ENCODE measurements at regions not wholly inside any gene's neighbourhood (a gene's known extent, or its start where the extent isn't known, plus 50 kb on each side); places are given as distances from the start of the nearest gene placed in this dataset.

DNA sequence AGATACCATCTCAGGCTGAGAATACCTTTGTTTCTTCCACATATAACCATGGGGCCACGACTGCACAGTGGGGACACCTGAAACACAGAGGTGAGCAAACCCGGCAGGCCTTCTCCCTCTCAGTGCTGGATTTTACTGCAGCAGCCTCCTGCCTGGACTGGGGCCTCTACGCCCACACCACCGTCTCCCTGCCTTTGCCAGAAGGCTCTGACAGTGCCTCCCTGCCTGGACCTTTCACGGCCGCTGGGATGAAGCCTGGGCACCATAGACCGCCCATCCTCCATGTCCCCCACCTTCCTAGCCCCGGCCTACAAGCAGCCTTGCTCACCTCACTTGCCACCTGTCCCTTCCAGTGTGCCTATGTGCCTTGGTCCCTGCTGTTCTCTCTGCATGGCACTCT lies 214.3 kb downstream of the NFKBIZ start:
- Histone ChIP-seq H3K4me1 (ENCODE audit: control insufficient read depth in 5 of 5, insufficient read depth in 5 of 5, low read length in 5 of 5) (no peaks in the 10 kb centered on the region), H3K27me3 (ENCODE audit: control insufficient read depth in 3 of 3, insufficient read depth in 3 of 3, low read length in 2 of 3) (no peaks in the 10 kb centered on the region), H3K9me3 (ENCODE audit: control insufficient read depth in 4 of 4, insufficient read depth in 3 of 4, low read length in 3 of 4) (peaks cover 0 to 3% (median 0%) of the 10 kb centered on the region in 4 donors), H3K9ac (ENCODE audit: insufficient read depth in 1 of 2, low read length in 2 of 2) (no peak overlapping the region), H3K36me3 (ENCODE audit: control insufficient read depth in 4 of 4, insufficient read depth in 4 of 4, low read length in 4 of 4) (no peaks in the 10 kb centered on the region), H3K4me3 (no peak overlapping the region), H3K27ac (ENCODE audit: low read depth in 1 of 2, low read length in 1 of 2) (no peak overlapping the region)
- DNase-seq (no peak), ATAC-seq (ENCODE audit: insufficient read depth, low FRiP score) (no peak)
- TF ChIP-seq, protein P1, sequence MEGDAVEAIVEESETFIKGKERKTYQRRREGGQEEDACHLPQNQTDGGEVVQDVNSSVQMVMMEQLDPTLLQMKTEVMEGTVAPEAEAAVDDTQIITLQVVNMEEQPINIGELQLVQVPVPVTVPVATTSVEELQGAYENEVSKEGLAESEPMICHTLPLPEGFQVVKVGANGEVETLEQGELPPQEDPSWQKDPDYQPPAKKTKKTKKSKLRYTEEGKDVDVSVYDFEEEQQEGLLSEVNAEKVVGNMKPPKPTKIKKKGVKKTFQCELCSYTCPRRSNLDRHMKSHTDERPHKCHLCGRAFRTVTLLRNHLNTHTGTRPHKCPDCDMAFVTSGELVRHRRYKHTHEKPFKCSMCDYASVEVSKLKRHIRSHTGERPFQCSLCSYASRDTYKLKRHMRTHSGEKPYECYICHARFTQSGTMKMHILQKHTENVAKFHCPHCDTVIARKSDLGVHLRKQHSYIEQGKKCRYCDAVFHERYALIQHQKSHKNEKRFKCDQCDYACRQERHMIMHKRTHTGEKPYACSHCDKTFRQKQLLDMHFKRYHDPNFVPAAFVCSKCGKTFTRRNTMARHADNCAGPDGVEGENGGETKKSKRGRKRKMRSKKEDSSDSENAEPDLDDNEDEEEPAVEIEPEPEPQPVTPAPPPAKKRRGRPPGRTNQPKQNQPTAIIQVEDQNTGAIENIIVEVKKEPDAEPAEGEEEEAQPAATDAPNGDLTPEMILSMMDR (IDR thresholded peaks at IDR 0.05; ENCODE audit: control extremely low read depth, extremely low read depth): no peak
- WGBS, 2 donors: 94 to 96% methylated on average over 8 of the region's 8 CpGs

DNA sequence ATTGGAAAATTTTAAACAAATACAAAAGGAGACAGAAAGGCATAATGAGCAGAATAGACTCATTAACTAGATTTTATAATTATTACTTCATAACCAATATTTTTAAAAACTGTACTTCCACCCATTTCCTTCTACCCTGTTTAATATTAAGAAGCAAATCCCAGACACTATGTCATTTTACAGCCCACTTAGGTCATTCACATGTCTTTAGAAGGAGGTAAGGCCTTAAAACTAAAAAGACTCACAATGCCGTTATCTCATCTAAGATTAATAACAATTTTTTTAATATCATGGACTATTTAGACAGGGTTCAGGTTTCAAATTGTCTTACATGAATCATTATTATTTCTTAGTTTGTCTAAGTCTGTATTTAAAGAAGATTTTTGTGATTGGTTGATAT lies 217.2 kb downstream of the NFKBIZ start:
- no peaks in the 10 kb centered on the region for H3K36me3 ChIP-seq (ENCODE audit: control insufficient read depth in 4 of 4, insufficient read depth in 4 of 4, low read length in 4 of 4)
- TF ChIP-seq, protein P1 (IDR thresholded peaks at IDR 0.05; ENCODE audit: control extremely low read depth, extremely low read depth): no peak
- no peak for ATAC-seq (ENCODE audit: insufficient read depth, low FRiP score)
- DNase-seq: no peak
- H3K4me3 ChIP-seq: no peak overlapping the region
- no peak overlapping the region for H3K9ac ChIP-seq (ENCODE audit: insufficient read depth in 1 of 2, low read length in 2 of 2)
- no peak overlapping the region for H3K27ac ChIP-seq (ENCODE audit: low read depth in 1 of 2, low read length in 1 of 2)
- no peaks in the 10 kb centered on the region for H3K27me3 ChIP-seq (ENCODE audit: control insufficient read depth in 3 of 3, insufficient read depth in 3 of 3, low read length in 2 of 3)
- whole genome bisulfite sequencing, 2 donors: 93 to 100% methylated on average over 1 of the region's 1 CpG
- peaks cover 0 to 3% (median 0%) of the 10 kb centered on the region in 4 donors for H3K9me3 ChIP-seq (ENCODE audit: control insufficient read depth in 4 of 4, insufficient read depth in 3 of 4, low read length in 3 of 4)
- H3K4me1 ChIP-seq (ENCODE audit: control insufficient read depth in 5 of 5, insufficient read depth in 5 of 5, low read length in 5 of 5): no peaks in the 10 kb centered on the region

DNA sequence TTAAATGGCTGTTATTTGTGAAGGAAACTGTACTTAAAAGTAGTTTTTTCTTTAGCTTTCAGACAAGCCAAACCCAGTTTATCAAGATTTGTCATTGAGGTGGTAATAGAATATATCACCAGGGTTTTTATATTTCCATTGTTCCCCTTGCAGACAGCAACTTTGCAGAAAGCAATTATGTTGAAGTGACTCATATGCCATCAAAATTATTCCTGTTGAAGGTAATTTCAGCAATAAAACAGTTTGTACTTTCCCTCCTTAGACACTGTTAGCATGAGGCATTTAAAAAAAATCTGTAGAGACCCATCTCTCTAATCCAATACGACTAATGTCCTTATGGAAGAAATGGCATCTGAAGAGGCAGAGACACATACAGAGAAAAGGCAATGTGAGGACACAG lies 219.0 kb downstream of the NFKBIZ start:
- Histone ChIP-seq H3K27ac (ENCODE audit: low read depth in 1 of 2, low read length in 1 of 2) (no peak overlapping the region), H3K4me3 (no peak overlapping the region), H3K27me3 (ENCODE audit: control insufficient read depth in 3 of 3, insufficient read depth in 3 of 3, low read length in 2 of 3) (no peaks in the 10 kb centered on the region), H3K9me3 (ENCODE audit: control insufficient read depth in 4 of 4, insufficient read depth in 3 of 4, low read length in 3 of 4) (peaks cover 0 to 3% (median 0%) of the 10 kb centered on the region in 4 donors), H3K36me3 (ENCODE audit: control insufficient read depth in 4 of 4, insufficient read depth in 4 of 4, low read length in 4 of 4) (no peaks in the 10 kb centered on the region), H3K9ac (ENCODE audit: insufficient read depth in 1 of 2, low read length in 2 of 2) (no peak overlapping the region), H3K4me1 (ENCODE audit: control insufficient read depth in 5 of 5, insufficient read depth in 5 of 5, low read length in 5 of 5) (no peaks in the 10 kb centered on the region)
- no peak for DNase-seq
- TF ChIP-seq, protein P1 (IDR thresholded peaks at IDR 0.05; ENCODE audit: control extremely low read depth, extremely low read depth): no peak
- ATAC-seq (ENCODE audit: insufficient read depth, low FRiP score): no peak
- WGBS, 2 donors: 38 to 98% methylated on average over 1 of the region's 1 CpG

DNA sequence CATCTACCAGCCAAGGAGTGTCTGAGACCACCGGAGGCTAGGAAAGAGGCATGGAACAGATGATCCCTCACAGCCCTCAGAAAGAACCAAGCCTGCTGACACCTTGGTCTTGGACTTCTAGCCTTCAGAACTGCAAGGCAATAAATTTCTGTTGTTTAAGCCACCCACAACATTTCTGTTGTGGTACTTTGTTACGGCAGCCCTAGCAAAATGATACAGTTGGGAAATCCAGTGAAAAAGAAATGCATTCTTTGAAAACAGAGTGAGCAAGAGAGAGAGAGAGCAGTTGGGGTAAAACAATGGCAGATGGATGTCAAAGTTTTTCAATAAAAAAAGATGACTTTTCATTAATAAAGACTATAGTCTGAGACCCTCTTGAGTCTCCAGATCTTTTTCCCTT lies 219.4 kb downstream of the NFKBIZ start:
- H3K27ac ChIP-seq (ENCODE audit: low read depth in 1 of 2, low read length in 1 of 2): no peak overlapping the region
- peaks cover 0 to 2% (median 0%) of the 10 kb centered on the region in 4 donors for H3K9me3 ChIP-seq (ENCODE audit: control insufficient read depth in 4 of 4, insufficient read depth in 3 of 4, low read length in 3 of 4)
- DNase-seq (no peak), ATAC-seq (ENCODE audit: insufficient read depth, low FRiP score) (no peak)
- no peak overlapping the region for H3K9ac ChIP-seq (ENCODE audit: insufficient read depth in 1 of 2, low read length in 2 of 2)
- H3K4me3 ChIP-seq: no peak overlapping the region
- no peaks in the 10 kb centered on the region for H3K4me1 ChIP-seq (ENCODE audit: control insufficient read depth in 5 of 5, insufficient read depth in 5 of 5, low read length in 5 of 5)
- H3K36me3 ChIP-seq (ENCODE audit: control insufficient read depth in 4 of 4, insufficient read depth in 4 of 4, low read length in 4 of 4): no peaks in the 10 kb centered on the region
- TF ChIP-seq, protein P1 (IDR thresholded peaks at IDR 0.05; ENCODE audit: control extremely low read depth, extremely low read depth): no peak
- WGBS, 2 donors: 93 to 94% methylated on average over 2 of the region's 2 CpGs
- H3K27me3 ChIP-seq (ENCODE audit: control insufficient read depth in 3 of 3, insufficient read depth in 3 of 3, low read length in 2 of 3): no peaks in the 10 kb centered on the region

Data from lung (tissue), 11 donors.